ENCODE measurements at regions not wholly inside any gene's neighbourhood (a gene's known extent, or its start where the extent isn't known, plus 50 kb on each side); places are given as distances from the start of the nearest gene placed in this dataset.

- no peak for DNase-seq
Measured at GRCh38 chr1:56340977-56341376, 238.4 kb downstream of the PLPP3 start.

GRCh38 chr1:56339786-56340465 lies 239.4 kb downstream of the PLPP3 start:
- no peak for DNase-seq

DNA sequence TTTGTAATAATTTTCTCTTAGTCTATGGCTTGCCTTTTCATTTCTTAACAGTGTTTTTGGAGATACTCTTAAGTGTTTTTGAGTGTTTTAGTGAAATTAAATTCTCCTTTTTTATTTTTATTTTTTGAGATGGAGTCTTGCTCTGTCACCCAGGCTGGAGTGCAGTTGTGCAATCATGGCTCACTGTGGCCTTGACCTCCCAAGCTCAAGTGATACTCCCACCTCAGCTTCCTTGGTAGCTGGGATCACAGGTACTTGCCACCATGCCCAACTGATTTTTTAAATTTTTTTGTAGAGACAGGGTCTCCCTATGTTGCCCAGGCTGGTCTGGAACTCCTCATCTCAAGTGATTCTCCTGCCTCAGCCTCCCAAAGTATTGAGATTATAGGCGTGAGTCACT lies 240.3 kb downstream of the PLPP3 start:
- no peak for DNase-seq

DNA sequence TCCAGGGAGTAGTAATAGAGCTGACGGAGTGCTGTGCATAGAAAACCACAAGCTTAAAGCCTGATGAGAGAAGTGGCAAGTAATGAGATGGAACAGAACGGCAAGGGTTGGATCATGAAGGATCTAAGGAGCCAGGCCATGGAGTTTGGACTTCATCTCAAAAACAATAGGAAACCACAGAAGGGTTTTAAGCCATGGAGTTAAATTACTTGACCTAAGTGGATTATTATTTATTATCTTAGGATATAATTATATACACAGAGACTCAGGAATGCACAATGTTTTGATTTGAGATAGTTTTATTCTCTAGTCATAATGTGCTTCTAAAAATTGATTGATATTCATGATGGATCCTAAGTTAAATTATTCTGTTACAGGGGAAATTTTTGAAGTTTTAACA lies 242.4 kb downstream of the PLPP3 start:
- no peak for DNase-seq

- no peak for DNase-seq
Measured at GRCh38 chr1:56335394-56335793, 244.0 kb downstream of the PLPP3 start.

DNA sequence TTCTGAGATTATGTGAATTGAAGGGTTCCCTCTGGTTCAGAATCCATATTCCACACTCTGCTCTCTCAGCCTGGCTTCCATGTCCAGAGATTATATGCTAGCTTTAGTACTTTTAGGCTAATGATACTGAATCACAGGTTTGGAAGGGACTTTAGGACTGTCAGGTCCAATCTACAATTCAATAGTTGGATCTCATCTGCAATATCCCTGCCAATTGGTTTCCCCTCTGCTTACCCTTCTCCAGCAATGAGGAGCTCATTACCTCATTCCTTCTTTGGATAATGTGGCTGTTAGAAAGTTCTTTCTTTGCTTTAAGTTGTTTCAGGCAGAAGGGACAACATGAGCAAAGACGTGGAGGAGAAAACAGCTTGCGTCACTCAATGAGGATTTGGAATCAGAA lies 245.3 kb downstream of the PLPP3 start:
- DNase-seq, result no peak

GRCh38 chr1:56333461-56333860 lies 245.9 kb downstream of the PLPP3 start:
- no peak for DNase-seq

DNA sequence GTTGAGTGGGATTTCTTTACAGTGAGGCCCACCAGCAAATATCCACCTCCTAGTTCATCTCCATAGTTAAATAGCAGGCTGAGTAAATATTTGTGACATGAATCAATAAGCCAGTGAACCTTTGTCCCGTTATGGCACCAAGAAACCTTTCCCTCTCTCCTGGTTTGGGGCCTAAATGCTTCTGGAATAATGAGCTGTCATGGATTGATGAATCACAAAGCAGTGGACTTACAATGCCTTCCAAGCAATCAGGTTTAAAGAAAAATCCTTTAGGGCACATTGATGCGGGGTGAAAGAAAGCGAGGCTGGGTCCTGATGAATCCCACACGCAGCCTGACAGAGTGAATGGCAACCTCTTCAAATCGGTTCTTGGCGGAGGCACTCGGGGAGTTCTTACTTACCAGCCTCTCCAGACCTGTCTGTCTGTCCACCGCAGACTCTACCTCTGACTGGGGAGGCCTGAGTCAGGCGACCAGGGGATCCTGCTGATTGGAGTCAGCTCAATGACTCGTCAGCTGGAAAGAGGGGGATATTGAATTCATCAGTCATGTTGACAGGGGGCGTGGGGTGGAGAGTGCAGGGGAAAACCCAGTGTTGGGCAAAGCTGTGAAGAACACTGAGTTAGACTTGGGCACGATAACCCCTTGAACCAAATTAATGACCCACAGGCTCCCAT lies 247.3 kb downstream of the PLPP3 start:
- peak; percentile 68 for DNase-seq

- no peak for DNase-seq
Measured at GRCh38 chr1:56331207-56331891, 248.0 kb downstream of the PLPP3 start.

DNA sequence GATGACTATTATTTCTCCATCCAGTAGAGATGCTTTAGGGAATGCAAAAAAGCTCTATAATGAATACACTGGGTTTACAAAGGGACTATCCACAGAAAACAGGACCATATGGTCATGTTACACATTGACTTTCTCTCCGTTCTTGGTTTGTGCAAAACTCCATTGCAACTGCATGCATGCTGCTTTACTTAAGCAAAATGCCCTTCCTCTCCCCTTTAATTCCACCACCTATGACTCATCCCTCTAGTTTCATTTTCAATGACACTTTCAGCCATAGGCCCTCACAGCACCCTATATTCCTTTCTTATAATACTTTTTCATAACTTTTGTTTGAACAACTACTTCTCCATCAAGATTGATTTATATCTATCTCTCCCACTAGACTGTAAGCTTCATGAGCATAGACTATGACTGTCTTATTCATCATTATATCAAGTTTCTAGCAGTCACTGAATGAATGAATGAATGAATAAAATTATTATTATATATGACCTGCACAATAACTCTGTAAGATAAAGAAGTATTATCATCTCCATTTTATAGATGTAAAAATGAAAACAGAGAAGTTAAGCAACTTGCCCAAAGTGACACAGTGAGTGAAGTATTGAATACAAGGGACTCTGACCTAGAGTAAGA lies 248.9 kb downstream of the PLPP3 start:
- DNase-seq, result peak; percentile 78

DNA sequence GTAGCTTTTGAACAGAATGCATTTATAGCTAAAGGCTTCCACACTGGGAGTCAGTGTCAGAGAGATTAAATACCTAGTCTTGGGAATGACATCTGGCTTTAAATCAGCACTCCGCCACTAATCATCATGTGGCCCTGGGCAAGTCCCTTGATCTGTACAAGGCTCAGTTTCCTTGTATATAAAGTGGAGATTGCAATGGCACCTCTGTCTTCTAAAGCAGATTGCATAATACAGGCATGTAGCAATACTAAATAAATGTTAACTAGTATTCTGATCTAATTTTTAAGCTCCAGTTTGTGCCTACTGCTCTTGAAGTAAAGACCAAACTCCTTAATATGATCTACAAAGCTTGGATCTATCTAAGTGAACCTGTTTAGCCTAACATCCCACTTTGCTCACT lies 249.4 kb downstream of the PLPP3 start:
- DNase-seq, result no peak

DNA sequence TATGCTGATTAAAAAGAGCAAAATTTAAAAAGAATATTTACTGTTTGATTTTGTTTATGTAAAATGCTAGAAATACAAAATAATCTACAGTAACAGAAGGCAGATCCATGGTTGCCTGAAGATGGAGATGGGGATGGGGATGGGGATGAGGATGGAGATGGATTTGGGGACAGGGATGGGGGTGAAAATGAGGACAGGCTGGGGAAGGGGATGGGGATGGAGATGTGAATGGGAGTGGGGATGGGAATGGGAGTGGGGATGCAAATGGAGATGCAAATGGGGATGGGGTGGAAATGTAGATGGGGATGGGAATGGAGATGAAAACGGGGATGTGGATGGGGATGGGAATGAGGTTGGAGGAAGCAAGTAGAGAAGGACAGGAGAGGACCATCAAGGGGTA lies 252.2 kb downstream of the PLPP3 start:
- DNase-seq, result no peak

DNA sequence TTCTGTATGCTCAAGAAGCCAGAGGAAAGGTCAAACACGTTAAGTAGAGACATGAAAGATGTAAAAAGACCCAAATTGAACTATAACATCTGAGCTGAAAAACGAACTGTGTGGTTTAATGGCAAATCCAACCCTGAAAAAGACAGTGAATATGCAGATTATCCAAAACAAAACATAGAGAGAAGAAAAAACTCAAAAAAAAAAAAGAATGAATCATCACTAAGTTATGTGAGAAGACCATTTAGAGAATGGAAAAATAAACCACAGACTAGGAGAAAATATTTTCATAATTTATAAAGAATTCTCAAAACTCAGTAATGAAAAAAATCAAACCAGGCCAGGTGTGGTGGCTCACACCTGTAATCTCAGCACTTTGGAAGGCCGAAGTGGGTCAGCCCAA lies 253.3 kb downstream of the PLPP3 start:
- peak; percentile 54 for DNase-seq

- DNase-seq, result no peak
Measured at GRCh38 chr1:56324504-56324903, 254.9 kb downstream of the PLPP3 start.

DNA sequence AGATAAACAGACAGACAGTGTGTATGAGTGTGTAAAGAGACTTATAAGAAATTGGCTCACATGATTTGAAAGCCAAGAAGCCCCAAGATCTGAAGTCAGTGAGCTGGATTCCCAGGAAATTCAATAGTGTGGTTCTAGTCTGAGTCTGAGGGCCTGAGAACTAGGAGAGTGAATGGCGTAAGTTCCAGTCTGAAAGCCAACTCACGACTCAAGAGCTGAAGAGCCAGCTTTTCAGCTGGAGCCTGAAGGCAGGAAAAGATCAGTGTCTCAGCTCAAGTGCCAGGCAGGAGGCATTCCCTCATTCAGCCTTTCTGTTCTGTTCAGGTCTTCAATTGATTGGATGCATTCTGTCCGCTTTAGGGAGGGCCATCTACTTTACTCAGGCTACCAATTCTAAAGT lies 257.2 kb downstream of the PLPP3 start:
- no peak for DNase-seq

- DNase-seq, result no peak
Measured at GRCh38 chr1:56321150-56321490, 258.2 kb downstream of the PLPP3 start.

GRCh38 chr1:56320464-56321149 lies 258.8 kb downstream of the PLPP3 start:
- no peak for DNase-seq

- DNase-seq, result no peak
Measured at GRCh38 chr1:56317722-56318121, 261.6 kb downstream of the PLPP3 start.

- no peak for DNase-seq
Measured at GRCh38 chr1:56315293-56315942, 263.9 kb downstream of the PLPP3 start.

GRCh38 chr1:56313560-56313959 lies 265.8 kb downstream of the PLPP3 start:
- DNase-seq, result no peak

GRCh38 chr1:56311766-56312165 lies 267.6 kb downstream of the PLPP3 start:
- no peak for DNase-seq

DNA sequence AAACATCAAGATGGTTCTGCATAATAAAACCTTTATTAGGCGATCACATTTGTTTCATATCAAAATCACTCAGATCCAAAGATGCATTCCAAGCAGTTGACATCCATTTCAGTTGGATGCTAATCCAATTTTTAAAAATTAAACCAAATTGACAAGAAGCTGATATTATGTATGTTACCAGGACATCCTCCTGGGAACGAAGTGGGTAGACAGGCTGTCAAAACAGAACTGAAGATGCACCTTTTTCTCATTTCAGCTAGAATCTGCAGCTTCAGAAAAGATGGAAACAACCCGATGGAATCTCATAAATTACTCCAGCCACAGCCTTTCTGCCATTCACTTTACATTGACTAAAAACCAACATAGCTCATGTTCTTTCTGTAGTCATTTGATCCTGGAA lies 268.4 kb downstream of the PLPP3 start:
- DNase-seq, result no peak

GRCh38 chr1:56309065-56309464 lies 270.3 kb downstream of the PLPP3 start:
- DNase-seq, result no peak
